Neuronal stem cell (in vitro differentiated cells): ENCODE measurements at regions not wholly inside any gene's neighbourhood (a gene's known extent, or its start where the extent isn't known, plus 50 kb on each side); places are given as distances from the start of the nearest gene placed in this dataset.

ENCODE experiments used
- DNase-seq: peaks from one replicate; pipeline ENCODE4 v3.0.0-alpha.2; 2013; ENCODE audit warnings: low spot score
- H2AFZ ChIP-seq: one replicate; pipeline ENCODE4 v1.6.1; 2013; ENCODE audit warnings: mild to moderate bottlenecking, low read length, inconsistent platforms
- H2AK5ac ChIP-seq: 2 replicates; pipeline ENCODE4 v1.6.1; 2013; ENCODE audit warnings: low read depth, mild to moderate bottlenecking, inconsistent platforms, low read length, moderate library complexity, mixed read lengths
- H2BK120ac ChIP-seq: 2 replicates; pipeline ENCODE4 v1.6.1; 2013; ENCODE audit warnings: low read depth, mild to moderate bottlenecking, inconsistent platforms, low read length, moderate library complexity, mixed read lengths
- H2BK12ac ChIP-seq: one replicate; pipeline ENCODE4 v1.6.1; 2013; ENCODE audit warnings: low read length, inconsistent platforms
- H2BK15ac ChIP-seq: 2 replicates; pipeline ENCODE4 v1.6.1; 2013; ENCODE audit warnings: mild to moderate bottlenecking, low read length, inconsistent platforms, mixed read lengths
- H2BK5ac ChIP-seq: one replicate; pipeline ENCODE4 v1.6.1; 2013; ENCODE audit warnings: inconsistent platforms, mild to moderate bottlenecking, low read length, moderate library complexity
- H3K14ac ChIP-seq: one replicate; pipeline ENCODE4 v1.6.1; 2013; ENCODE audit warnings: low read length, inconsistent platforms
- H3K18ac ChIP-seq: 2 replicates; pipeline ENCODE4 v1.6.1; 2013; ENCODE audit warnings: low read length, inconsistent platforms
- H3K23ac ChIP-seq: 2 replicates; pipeline ENCODE4 v1.6.1; 2013; ENCODE audit warnings: low read depth, mild to moderate bottlenecking, mixed read lengths, low read length, inconsistent platforms; ENCODE audit not compliant: poor library complexity
- H3K27ac ChIP-seq: replicated peaks from 3 replicates; pipeline ENCODE4 v1.5.1; 2013; ENCODE audit warnings: low read length, inconsistent platforms
- H3K27me3 ChIP-seq, 3 experiments: 2 replicates each; pipeline ENCODE4 v1.6.1; 2013; ENCODE audit warnings: low read length in 3 of 3, mild to moderate bottlenecking in 2 of 3, inconsistent platforms in 1 of 3, low read depth in 1 of 3, mixed read lengths in 1 of 3, moderate library complexity in 1 of 3; ENCODE audit not compliant: control insufficient read depth in 3 of 3, insufficient read depth in 3 of 3
- H3K36me3 ChIP-seq, 2 donors: replicated peaks in 1 of 2; 2 replicates each; pipeline ENCODE4 v1.6.1; 2013; ENCODE audit warnings: low read length in 2 of 2; ENCODE audit not compliant: control insufficient read depth in 2 of 2, insufficient read depth in 2 of 2
- H3K4ac ChIP-seq: 2 replicates; pipeline ENCODE4 v1.6.1; 2013; ENCODE audit warnings: inconsistent platforms, mild to moderate bottlenecking, low read length, moderate library complexity
- H3K4me1 ChIP-seq, 2 donors: 1 replicate in 1 of 2; 2 replicates in 1 of 2; pipeline ENCODE4 v1.6.1; 2013; ENCODE audit warnings: low read length in 2 of 2, low read depth in 1 of 2; ENCODE audit not compliant: control insufficient read depth in 2 of 2, insufficient read depth in 1 of 2
- H3K4me2 ChIP-seq: one replicate; pipeline ENCODE4 v1.6.1; 2013; ENCODE audit warnings: mild to moderate bottlenecking, low read length, inconsistent platforms; ENCODE audit not compliant: insufficient read depth, poor library complexity, severe bottlenecking
- H3K4me3 ChIP-seq, 2 donors: 2 replicates each; pipeline ENCODE4 v1.5.1; 2013; ENCODE audit warnings: low read length in 2 of 2, mild to moderate bottlenecking in 2 of 2, inconsistent platforms in 1 of 2, moderate library complexity in 1 of 2
- H3K79me1 ChIP-seq: one replicate; pipeline ENCODE4 v1.6.1; 2013; ENCODE audit warnings: low read depth, mild to moderate bottlenecking, inconsistent platforms, low read length, moderate library complexity
- H3K9ac ChIP-seq: one replicate; pipeline ENCODE4 v1.6.1; 2013; ENCODE audit warnings: mild to moderate bottlenecking, low read depth, low read length, inconsistent platforms; ENCODE audit not compliant: poor library complexity
- H3K9me3 ChIP-seq, 2 donors: replicated peaks in 1 of 2; 2 replicates each; pipeline versions ENCODE3 to v1.6.1; 2013; ENCODE audit warnings: low read length in 2 of 2, mild to moderate bottlenecking in 2 of 2, inconsistent platforms in 1 of 2, low read depth in 1 of 2, mixed read lengths in 1 of 2, moderate library complexity in 1 of 2; ENCODE audit not compliant: control insufficient read depth in 2 of 2, insufficient read depth in 1 of 2
- H4K8ac ChIP-seq: one replicate; pipeline ENCODE4 v1.6.1; 2013; ENCODE audit warnings: low read depth, mild to moderate bottlenecking, inconsistent platforms, low read length, moderate library complexity
- H4K91ac ChIP-seq: one replicate; pipeline ENCODE4 v1.6.1; 2013; ENCODE audit warnings: low read length, low read depth, mild to moderate bottlenecking, inconsistent platforms; ENCODE audit not compliant: poor library complexity
- WGBS, 2 donors: extraction: QIAGEN DNeasy Blood & Tissue Kit; methylation state at CpG; one replicate each; pipeline ENCODE4 v1.1.7; 2013; ENCODE audit warnings: missing lambda C conversion rate in 2 of 2, mixed read lengths in 1 of 2; ENCODE audit not compliant: insufficient read length in 2 of 2, insufficient replicate concordance in 1 of 2; ENCODE audit errors: extremely low coverage in 2 of 2; 5-methylcytosine and 5-hydroxymethylcytosine counted together

GRCh38 chr9:117473293-117473692 is 58.4 kb upstream of the ASTN2 start:
- no CpG with 5 or more reads among the region's 1 CpG for WGBS, 2 donors
- DNase-seq = no peak
- H3K36me3 ChIP-seq = no peaks in the 10 kb centered on the region
- H3K27me3 ChIP-seq = no peaks in the 10 kb centered on the region
- no peak overlapping the region for H3K4me3 ChIP-seq
- no peaks in the 10 kb centered on the region for H3K4me1 ChIP-seq
- H3K14ac ChIP-seq = no peak overlapping the region
- H3K4ac ChIP-seq = no peak overlapping the region
- no peak overlapping the region for H2BK120ac ChIP-seq
- no peak overlapping the region for H2AFZ ChIP-seq
- H3K18ac ChIP-seq = no peak overlapping the region
- H4K91ac ChIP-seq = no peak overlapping the region
- H3K79me1 ChIP-seq = no peaks in the 10 kb centered on the region
- no peak overlapping the region for H2BK15ac ChIP-seq
- H3K9ac ChIP-seq = no peak overlapping the region
- no peak overlapping the region for H2BK5ac ChIP-seq
- no peak overlapping the region for H2AK5ac ChIP-seq
- H3K9me3 ChIP-seq = no peaks in the 10 kb centered on the region
- H3K4me2 ChIP-seq = no peak overlapping the region
- no peak overlapping the region for H3K23ac ChIP-seq
- no peak overlapping the region for H4K8ac ChIP-seq
- H3K27ac ChIP-seq = no peak overlapping the region
- H2BK12ac ChIP-seq = no peak overlapping the region

DNA sequence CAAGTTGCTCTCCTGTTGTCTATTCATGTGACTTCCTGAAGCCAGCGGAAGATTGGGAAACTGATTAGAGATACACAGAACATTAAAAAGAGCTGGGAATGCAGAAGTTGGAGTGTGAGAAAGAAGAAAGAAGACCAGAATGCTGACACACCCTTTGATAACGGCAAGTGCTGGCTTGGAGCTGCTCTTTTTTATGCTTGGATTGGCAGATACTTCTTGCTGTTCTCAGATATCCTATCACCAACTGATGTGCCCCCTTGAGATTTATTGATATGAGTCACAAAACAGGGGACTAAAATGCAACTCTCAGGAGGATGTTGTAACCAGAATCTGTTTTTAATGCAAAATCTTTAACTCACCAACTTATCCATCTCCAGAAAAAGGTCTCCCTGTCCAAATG is 56.0 kb upstream of the ASTN2 start:
- no peak overlapping the region for H4K91ac ChIP-seq
- H4K8ac ChIP-seq = no peak overlapping the region
- H3K79me1 ChIP-seq = no peaks in the 10 kb centered on the region
- no peak overlapping the region for H2AK5ac ChIP-seq
- H3K4ac ChIP-seq = no peak overlapping the region
- WGBS, 2 donors = no CpG with 5 or more reads among the region's 2 CpGs
- H2AFZ ChIP-seq = no peak overlapping the region
- no peak overlapping the region for H3K23ac ChIP-seq
- H3K36me3 ChIP-seq = no peaks in the 10 kb centered on the region
- no peak overlapping the region for H3K27ac ChIP-seq
- no peaks in the 10 kb centered on the region for H3K9me3 ChIP-seq
- H2BK15ac ChIP-seq = no peak overlapping the region
- no peaks in the 10 kb centered on the region for H3K27me3 ChIP-seq
- no peak overlapping the region for H2BK5ac ChIP-seq
- DNase-seq = no peak
- H2BK12ac ChIP-seq = no peak overlapping the region
- no peak overlapping the region for H3K14ac ChIP-seq
- H3K4me1 ChIP-seq = no peaks in the 10 kb centered on the region
- H3K18ac ChIP-seq = no peak overlapping the region
- H3K9ac ChIP-seq = no peak overlapping the region
- H2BK120ac ChIP-seq = no peak overlapping the region
- no peak overlapping the region for H3K4me2 ChIP-seq
- H3K4me3 ChIP-seq = no peak overlapping the region

DNA sequence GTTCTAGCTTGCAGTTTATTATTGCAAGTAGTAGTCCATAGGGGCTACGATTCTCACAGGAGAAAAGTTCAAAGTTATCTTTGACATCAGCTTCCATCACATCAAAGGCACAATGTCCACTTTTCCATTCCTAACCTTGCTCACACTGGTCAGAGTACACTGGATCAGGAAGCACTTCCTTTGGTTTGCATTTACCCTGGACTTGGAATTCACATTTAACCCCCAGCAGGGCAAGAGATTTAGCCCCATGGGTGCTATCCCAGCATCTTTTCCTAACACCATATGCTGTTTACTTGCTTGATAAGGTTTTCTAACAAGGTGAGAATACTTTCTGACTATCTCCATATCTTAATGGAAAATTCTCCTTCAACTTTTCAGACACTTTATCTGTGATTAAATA is 55.6 kb upstream of the ASTN2 start:
- no peak overlapping the region for H3K4me3 ChIP-seq
- no peak overlapping the region for H3K14ac ChIP-seq
- H2BK15ac ChIP-seq = no peak overlapping the region
- H3K27me3 ChIP-seq = no peaks in the 10 kb centered on the region
- H2BK120ac ChIP-seq = no peak overlapping the region
- H3K36me3 ChIP-seq = no peaks in the 10 kb centered on the region
- no peak overlapping the region for H2BK5ac ChIP-seq
- no peak overlapping the region for H3K4ac ChIP-seq
- H3K23ac ChIP-seq = no peak overlapping the region
- H2AFZ ChIP-seq = no peak overlapping the region
- no peak overlapping the region for H2AK5ac ChIP-seq
- no peak overlapping the region for H4K8ac ChIP-seq
- no peak overlapping the region for H3K9ac ChIP-seq
- no peak overlapping the region for H3K4me2 ChIP-seq
- H3K9me3 ChIP-seq = no peaks in the 10 kb centered on the region
- DNase-seq = no peak
- WGBS, 2 donors = no CpG with 5 or more reads among the region's 1 CpG
- H3K27ac ChIP-seq = no peak overlapping the region
- H2BK12ac ChIP-seq = no peak overlapping the region
- no peaks in the 10 kb centered on the region for H3K79me1 ChIP-seq
- H4K91ac ChIP-seq = no peak overlapping the region
- H3K4me1 ChIP-seq = no peaks in the 10 kb centered on the region
- no peak overlapping the region for H3K18ac ChIP-seq

- DNase-seq = no peak
- H3K4me1 ChIP-seq = no peaks in the 10 kb centered on the region
- H4K91ac ChIP-seq = no peak overlapping the region
- WGBS, 2 donors = no CpG with 5 or more reads among the region's 3 CpGs
- H3K23ac ChIP-seq = no peak overlapping the region
- no peak overlapping the region for H4K8ac ChIP-seq
- H3K14ac ChIP-seq = no peak overlapping the region
- no peak overlapping the region for H3K18ac ChIP-seq
- H2AFZ ChIP-seq = no peak overlapping the region
- H3K9ac ChIP-seq = no peak overlapping the region
- H3K4ac ChIP-seq = no peak overlapping the region
- no peak overlapping the region for H3K4me2 ChIP-seq
- H3K27ac ChIP-seq = no peak overlapping the region
- no peaks in the 10 kb centered on the region for H3K9me3 ChIP-seq
- no peak overlapping the region for H2BK5ac ChIP-seq
- H2BK12ac ChIP-seq = no peak overlapping the region
- no peaks in the 10 kb centered on the region for H3K79me1 ChIP-seq
- no peak overlapping the region for H2BK15ac ChIP-seq
- H2BK120ac ChIP-seq = no peak overlapping the region
- no peaks in the 10 kb centered on the region for H3K27me3 ChIP-seq
- no peaks in the 10 kb centered on the region for H3K36me3 ChIP-seq
- no peak overlapping the region for H2AK5ac ChIP-seq
- no peak overlapping the region for H3K4me3 ChIP-seq
Measured at GRCh38 chr9:117466111-117466510, 51.3 kb upstream of the ASTN2 start.
